GM21367 (cell line): ENCODE measurements at regions not wholly inside any gene's neighbourhood (a gene's known extent, or its start where the extent isn't known, plus 50 kb on each side); places are given as distances from the start of the nearest gene placed in this dataset.

Experiments
- ATAC-seq: cut with Tn5 transposase; IDR thresholded peaks from one replicate; pipeline ENCODE4 v1.9.1; 2021; ENCODE audit not compliant: unreplicated experiment

- no peak for ATAC-seq
These were observed 129.9 kb upstream of the TAC1 start for GRCh38 chr7:97601931-97602457.

- ATAC-seq = no peak
These were observed 111.4 kb upstream of the TAC1 start for GRCh38 chr7:97620495-97620894.

DNA sequence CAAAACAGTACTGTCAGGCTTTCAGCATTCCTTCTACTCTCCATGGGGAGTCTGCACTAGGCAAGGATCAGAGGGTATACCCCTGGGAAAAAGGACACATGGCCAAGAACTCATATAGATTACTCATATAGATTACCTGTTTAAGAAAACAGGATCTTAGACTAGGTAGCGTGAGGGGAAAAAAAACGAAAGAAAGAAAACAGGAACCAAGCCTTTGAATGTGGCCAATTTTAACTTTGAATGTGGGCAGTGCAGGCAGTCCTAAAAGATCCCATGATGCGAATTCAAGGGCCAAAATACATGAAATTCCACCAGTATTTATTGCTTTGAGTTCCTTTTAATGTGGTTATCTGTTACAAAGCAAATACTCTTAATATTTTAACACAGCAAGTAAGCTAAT, 108.6 kb upstream of the TAC1 start:
- ATAC-seq = peak; percentile 98

- no peak for ATAC-seq
These were observed 101.8 kb upstream of the TAC1 start for GRCh38 chr7:97630116-97630515.

GRCh38 chr7:97635622-97636021, 96.3 kb upstream of the TAC1 start:
- no peak for ATAC-seq

DNA sequence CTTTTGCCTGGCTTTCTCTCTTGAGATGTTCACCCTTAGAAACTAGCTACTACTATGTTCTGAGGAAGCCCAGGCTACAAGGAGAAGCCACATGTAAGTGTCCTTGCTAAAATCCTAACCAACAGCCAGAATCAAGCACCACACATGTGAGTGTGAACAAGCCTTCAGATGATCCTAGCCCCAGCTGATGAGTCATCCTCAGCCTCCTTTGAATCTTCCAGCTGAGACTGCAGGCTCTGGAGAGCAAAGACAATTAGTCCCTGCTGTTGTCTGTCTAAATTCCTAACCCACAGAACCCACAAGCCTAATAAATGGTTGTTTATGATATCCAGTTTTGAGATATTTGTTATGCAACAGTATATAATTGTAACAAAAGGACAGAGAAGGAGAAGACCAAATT, 92.8 kb upstream of the TAC1 start:
- no peak for ATAC-seq

- no peak for ATAC-seq
These were observed 72.4 kb upstream of the TAC1 start for GRCh38 chr7:97659363-97660045.

- no peak for ATAC-seq
These were observed 64.5 kb upstream of the TAC1 start for GRCh38 chr7:97667359-97667758.

DNA sequence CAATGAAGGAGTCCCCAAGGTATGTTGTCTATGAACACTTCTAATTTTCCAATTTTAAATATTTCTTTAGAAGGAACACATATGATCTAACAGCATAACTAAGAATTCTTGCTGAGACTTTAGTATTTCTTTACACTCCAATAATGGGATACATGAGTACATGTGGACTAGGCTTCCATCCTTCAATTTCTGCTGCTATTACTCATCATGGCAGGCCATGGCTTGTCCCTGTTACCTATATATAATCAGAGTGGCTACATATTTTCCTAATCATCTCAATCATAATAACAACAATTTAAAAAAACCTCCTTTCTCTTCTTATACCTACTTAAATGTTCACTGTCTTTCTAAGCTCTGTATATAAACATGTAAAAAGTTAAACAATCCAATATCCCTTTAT, 60.3 kb upstream of the TAC1 start:
- no peak for ATAC-seq

- no peak for ATAC-seq
These were observed 51.3 kb upstream of the TAC1 start for GRCh38 chr7:97680622-97681021.
